GM18873 (cell line): ENCODE measurements at regions not wholly inside any gene's neighbourhood (a gene's known extent, or its start where the extent isn't known, plus 50 kb on each side); places are given as distances from the start of the nearest gene placed in this dataset.
"Not testable (repeated sequence)": the region's sequence is repeated elsewhere in the genome, so short reads cannot be mapped to it uniquely, and the experiment has no call there.

ENCODE experiments used
- ATAC-seq: cut with Tn5 transposase; IDR thresholded peaks from one replicate; pipeline ENCODE4 v1.9.1; 2021; ENCODE audit warnings: mild to moderate bottlenecking, moderate library complexity, moderate number of reproducible peaks; ENCODE audit not compliant: unreplicated experiment, low FRiP score

DNA sequence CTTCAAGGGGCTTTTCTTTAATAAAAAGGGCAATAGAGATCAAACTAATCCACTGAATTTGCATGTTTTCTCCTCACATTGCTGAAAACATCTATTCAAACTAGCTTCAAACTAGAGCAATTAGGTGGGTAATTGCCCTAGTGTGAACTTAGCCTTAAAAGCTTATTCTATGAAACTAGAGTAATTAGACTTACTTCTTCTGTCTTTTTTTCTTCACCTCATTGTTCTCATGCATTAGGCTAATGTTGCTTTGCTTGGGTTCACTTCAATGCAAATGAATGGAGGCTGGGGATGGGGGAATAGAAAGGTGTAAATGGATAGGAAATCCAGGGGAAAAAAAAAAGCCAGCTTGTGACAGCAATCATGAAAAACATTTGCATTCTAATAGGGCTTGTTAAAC is 414.8 kb upstream of the LMO3 start:
- no peak for ATAC-seq

DNA sequence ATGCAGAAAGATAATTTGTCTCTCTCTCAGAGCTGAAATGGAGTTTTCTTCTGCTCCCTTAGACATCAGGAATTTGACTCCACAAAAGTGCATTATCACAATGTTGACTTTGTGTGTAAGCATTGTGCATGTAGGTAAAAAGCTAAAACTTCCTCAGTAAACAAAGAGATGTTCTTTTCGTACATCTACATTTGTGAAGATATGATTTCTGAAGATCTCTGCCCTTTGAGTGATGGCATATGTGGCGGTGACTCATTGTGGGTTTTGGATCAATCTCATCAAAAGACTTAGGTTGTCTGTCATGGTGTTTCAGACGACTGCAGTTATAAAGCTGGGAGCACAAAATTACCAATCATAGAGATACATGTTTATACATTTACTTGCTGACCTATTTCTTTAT is 411.4 kb upstream of the LMO3 start:
- no peak for ATAC-seq

DNA sequence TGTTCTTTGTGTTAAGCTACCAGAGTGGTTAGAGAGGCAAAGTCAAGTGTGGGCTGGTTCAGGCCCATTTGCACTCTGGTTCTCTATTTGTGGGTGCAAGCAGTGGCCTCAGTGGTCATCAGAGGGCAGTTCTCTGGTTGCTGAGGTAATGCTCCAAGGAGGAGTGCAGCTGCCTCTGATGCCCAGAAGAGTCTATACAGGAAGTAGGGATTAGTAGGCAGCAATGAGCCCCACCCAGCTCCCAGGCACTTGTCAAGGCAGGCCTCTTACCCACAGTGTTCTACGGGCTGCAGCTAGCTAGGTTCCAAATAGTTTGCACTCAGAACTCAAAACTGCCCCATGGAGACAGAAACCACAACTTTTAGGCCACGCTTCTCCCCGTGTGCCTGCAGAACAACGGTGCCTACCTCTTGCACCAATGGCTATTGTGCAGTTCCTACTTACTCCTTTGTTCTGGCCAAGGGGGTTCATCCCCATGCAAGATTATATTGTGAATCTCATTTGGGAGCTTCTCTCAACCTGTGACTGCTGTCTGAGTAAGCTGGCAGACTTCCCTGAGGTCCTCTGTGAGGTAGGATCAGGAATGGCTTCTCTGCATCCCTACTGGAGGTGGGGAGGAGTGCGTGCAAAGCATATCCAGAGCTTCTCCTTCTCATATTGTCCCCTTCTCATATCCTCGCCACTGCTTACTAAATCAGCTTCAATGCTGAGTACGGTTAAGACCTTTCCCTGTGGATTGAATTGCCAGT is 410.3 kb upstream of the LMO3 start:
- ATAC-seq = no peak

DNA sequence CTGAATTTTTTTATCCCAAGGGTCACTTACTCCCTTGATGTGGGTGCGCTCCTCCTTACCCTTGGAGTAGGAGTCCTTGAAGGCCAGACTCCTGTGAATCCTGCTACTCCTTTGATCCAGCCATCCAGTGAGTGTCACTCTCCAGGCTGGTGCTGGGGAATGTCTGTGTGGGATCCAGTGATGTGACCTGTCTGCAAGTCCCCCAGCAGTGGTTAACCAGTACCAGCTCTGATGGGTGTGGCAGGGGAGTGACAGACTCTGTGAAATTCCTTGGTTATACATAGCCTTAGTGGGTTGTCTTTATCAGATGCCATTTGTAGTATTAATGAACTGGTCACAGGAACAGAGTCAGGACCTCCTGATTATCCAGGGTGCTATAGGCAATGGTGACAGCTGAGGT is 409.5 kb upstream of the LMO3 start:
- ATAC-seq = no peak

DNA sequence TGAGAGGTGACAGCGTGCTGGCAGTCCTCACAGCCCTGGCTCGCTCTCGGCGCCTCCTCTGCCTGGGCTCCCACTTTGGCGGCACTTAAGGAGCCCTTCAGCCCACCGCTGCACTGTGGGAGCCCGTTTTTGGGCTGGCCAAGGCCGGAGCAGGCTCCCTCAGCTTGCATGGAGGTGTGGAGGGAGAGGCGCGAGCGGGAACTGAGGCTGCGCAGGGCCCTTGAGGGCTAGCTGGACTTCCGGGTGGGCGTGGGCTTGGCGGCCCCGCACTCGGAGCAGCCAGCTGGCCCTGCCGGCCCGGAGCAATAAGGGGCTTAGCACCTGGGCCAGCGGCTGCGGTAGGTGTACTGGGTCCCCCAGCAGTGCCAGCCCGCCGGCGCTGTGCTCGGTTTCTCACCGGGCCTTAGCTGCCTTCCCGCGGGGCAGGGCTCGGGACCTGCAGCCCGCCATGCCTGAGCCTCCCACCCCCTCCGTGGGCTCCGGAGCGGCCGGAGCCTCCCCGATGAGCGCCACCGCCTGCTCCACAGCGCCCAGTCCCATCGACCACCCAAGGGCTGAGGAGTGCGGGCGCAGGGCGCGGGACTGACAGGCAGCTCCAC is 401.6 kb upstream of the LMO3 start:
- ATAC-seq = not testable (repeated sequence)

DNA sequence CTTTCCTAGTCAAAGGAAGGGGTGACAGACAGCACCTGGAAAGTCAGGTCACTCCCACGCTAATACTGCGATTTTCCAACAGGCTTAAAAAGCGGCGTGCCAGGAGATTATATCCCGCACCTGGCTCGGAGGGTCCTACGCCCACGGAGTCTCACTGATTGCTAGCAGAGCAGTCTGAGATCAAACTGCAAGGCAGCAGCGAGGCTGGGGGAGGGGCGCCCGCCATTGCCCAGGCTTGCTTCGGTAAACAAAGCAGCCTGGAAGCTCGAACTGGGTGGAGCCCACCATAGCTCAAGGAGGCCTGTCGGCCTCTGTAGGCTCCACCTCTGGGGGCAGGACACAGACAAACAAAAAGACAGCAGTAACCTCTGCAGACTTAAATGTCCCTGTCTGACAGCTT is 392.6 kb upstream of the LMO3 start:
- ATAC-seq = not testable (repeated sequence)

DNA sequence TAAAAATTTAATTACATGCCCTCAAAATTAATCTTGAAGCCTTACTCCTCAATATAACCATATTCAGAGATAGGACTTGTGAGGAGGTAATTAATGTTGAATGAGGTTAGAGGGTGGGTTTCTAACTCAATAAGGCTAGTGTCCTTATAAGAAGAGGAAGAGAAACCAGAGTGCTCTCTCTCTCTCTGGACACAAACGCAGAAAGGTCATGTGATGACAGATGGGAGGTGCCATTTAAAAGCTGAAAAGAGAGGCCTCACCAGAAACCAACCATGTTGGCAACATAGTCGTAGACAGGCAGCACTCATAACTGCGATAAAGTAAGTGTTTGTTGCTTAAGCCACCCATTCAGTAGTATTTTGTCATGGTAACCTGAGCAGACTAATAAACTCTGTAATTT is 378.5 kb upstream of the LMO3 start:
- ATAC-seq = no peak

DNA sequence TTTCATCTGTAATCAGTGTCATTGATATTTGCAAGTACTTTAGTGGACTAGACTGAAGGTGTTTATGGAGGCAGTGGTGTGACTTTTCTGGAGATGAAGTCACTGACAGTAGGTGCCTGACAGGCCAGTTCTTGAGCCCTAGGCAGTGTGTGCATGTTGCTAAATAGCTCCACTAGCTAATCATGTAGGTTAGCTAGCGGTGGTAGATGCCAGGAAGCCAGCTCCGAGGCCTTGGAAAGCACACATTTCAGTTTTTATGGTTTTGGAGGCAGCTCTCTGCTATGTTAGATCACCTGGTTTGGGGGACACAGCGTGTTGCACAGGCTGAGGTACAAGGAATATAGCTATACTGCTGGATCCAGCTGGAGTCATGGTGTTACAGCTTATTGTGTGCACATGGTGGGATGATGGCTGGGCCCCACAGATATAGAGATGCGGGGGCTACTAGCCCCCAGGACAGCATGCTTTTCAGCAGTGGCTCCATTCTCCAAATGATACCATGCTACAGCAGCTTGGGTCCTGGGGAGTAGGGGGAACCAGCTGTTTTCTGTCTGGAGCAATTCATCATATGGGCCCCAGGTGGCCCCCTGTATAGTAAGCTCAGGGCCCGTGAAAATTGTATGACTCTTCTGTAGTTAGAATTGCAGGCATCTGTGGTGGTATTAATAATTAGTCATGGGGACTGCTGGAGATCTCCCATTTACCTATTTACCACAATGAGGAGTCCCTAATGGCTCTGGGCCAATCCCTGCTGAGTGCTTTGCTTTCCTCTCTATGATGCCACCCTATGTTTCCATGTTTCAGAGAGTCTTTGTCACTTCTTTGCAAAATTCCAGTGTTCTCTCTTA is 367.2 kb upstream of the LMO3 start:
- no peak for ATAC-seq

DNA sequence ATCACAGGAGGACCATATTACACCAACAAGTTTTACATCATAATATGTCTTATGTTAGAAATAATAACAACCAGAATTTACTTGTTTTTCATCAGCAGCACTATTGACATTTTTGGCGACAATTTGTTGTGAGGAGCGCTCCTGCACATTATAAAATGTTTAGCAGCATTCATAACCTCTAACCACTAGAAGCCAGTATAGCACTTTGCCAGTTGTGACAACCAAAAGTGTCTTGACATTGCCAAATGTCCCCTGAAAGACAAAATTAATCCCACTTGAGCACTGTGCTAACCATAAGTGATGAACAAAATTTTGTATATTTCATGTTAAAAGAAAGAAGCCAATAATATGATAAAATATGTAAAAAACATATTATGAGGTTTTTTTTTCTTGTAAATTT is 356.9 kb upstream of the LMO3 start:
- no peak for ATAC-seq

DNA sequence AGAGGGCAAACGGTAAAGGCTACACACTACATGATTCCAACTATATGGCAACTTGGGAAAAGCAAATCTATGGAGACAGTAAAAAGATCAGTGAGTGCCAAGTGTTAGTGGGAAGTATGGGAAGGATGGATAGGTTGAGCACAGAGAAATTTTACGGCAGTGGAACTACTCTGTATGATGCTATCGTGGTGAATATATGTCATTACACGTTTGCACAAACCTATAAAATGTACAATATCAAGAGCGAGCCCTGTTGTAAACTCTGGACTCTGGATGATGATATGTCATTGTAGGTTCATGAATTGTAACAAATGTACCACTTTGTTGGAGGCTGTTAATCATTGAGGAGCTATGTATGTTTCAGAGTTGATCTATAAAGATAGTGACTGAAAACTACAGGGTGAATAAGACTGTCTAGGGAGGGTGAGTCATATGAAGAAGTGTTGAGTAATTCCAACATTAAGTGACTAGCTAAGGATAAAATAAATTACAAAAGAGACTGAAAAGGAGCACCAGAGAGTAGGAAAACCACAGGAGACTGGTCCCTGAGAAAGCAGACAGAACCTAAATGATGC is 349.2 kb upstream of the LMO3 start:
- no peak for ATAC-seq

DNA sequence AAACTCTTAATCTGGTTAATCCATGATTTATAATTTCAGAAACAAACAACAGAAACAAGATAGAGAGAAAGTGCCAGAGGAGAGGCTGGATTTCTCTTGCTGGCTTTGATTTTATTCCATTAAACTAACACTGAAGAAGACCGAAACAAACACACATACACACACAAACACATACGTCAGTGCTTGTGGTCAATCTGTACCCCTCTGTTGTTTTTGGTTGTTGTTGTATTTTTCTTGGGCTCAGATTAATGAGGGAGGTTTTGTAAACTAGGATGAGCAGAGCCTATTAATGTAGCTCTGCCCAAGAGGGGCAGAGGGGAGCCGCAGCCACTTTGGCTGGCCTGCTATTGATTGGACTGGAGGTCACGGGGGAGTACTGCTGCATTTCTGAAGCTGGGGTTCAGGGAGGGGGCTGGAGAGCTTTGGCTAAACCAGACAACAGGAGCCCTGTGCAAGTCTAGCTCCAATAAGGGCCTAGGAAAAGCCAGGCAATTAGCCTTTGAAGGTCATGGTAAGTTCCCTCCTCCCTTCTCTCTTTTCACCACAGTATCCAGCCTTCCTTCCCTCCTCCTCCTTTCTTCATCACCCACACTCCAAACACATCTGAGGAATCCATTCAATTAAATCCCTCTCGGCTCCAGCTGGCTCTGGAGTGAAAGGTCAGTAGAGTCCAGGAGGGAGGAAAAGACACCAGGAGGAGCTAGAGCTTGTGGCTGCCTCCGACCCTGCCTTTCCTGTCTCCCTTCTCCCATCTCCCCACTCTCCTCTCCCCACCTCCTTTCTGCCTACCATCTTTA is 344.1 kb upstream of the LMO3 start:
- ATAC-seq = no peak

DNA sequence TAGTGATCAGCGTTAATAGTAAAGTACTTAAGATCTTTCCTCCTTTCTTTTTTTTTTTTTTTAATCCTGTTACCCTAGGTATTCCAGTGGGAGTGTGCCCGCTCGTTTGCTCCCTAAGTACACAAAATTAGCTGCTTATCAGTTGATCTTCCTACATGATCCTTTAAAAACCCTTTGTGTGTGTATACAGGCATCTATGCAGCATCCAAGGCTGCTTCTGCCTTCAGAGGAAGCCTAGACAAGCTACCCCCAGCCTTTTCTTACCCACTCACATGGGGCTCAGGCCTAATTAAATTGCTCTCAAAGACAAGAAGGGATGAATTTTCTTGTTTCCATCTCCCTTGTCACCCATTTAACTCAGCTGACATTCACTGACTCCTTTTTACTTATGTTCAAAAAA is 343.4 kb upstream of the LMO3 start:
- ATAC-seq = no peak

DNA sequence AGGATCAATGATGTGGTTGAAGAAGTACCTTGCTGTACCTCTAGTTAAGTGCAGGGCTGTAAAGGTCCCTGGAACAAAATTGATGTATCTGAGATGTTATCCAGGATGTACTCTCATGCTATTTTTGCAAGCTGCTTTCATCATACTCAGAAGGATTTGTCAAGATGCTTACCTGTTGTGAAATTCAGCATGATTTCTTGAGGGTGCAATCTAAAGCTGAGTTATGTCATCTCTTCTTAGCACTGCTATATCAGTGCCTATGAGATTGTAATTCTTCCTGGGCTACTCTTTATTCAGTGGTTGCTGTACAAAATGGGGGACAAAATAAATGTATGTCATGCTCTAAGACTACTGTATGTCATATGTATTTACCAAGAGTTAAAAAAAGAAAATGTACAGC is 340.7 kb upstream of the LMO3 start:
- no peak for ATAC-seq

DNA sequence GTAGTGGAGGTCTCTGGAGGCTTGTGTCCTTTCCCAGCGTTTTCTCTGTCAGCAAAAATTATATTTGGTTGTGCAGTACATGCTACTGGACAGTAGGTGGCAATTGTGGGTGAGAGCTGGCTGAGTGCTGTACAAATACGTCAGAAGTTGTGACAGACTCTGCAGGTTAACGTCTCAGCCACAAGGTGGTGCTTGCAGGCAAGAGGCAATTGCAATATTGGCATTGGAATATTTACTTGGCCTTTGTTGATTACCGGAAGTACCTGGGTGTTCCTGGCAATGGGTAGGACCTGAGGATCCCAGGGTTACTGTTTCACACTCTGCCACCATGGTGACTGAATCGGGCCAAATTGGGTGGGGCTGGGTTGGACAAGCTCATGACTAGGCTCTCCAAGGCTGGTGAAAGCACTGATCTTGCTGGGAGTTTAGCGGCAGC is 333.9 kb upstream of the LMO3 start:
- peak; percentile 95 for ATAC-seq

DNA sequence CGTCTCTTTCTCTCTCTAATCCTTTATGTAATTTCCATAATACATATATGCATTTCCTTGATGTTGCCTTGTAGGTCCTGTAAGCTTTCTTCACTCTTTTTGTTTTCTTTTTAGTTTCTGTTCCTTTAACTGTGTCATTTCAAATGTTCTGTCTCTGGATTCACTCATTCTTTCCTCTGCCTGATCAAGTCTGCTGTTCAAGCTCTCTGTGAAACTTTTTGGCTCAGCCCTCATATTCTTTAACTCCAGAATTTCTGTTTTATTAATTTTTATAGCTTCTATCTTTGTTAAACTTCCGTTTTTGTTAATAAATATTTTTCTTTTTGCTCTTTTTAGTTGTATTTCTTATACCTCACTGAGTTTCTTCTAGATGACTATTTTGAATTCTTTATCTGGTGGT is 321.3 kb upstream of the LMO3 start:
- ATAC-seq = no peak

DNA sequence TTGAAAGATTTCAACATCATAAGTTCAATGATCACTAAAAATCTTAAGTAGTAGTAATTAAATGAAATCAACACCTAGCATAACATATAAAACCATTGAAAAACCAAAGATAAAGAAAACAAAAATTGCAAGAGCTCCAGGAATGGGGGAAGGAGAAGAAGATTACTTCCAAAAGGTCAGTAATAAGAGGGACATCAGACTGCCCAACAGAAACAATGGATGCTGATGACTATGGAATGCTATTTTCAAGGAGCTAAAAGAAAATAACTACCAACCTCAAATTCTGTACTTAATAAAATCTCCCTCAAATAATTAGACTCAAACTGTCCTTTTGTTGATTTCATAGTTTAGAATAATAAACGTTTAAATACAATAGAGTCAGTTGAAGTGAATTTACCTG is 314.5 kb upstream of the LMO3 start:
- no peak for ATAC-seq

DNA sequence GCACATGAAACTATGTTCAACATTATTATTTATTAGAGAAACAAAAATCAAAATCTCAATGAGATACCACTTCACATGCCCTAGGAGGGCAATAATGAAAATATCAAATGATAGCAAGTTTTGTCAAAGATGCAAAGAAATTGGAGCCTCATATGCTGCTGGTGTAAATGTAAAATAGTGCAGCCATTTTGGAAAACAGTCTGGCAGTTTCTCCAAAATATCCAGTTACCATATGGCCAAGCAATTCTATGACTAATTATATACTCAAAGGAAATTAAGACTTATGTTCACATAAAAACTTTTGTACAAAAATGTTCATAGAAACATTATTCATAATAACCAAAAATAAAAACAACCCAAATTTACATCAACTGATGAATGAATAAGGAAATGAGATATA is 313.6 kb upstream of the LMO3 start:
- no peak for ATAC-seq

DNA sequence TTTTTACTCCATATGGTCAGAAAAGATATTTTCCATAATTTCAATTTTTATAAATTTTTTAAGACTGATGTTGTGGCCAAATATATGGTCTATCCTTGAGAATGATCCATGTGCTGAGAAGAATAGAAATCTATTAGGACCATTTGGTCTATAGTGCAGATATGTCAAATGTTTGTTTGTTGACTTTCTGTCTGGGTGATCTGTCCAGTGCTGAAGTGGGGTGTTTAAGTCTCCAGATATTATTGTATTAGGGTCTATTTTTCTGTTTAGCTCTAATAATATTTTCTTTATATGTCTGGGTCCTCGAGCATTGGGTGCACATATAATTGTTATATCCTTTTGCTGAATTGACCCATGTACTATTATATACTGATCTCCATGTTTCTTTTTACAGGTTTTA is 308.9 kb upstream of the LMO3 start:
- no peak for ATAC-seq

DNA sequence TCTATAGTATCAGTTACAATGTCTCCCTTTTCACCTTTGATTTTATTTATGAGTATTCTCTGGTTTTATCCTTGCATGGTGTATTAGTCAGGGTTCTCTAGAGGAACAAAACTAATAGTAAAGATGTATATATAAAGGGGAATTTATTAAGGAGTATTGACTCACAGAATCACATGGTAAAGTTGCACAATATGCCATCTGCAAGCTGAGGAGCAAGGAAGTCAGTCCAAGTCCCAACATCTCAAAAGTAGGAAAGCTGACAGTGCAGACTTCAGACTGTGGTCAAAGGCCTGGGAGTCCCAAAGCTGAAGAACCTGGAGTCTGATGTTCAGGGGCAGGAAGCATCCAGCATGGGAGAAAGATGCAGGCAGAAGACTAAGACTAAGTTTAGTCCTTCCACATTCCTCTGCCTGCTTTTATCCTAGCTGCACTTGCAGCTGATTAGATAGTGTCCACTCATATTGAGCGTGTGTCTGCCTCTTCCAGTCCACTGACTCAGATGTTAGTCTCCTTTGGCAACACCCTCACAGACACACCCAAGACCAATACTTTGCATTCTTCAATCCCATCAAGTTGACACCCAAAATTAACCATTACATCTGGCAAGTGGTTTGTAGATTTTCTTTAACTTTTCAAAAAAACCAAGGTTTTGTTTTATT is 308.0 kb upstream of the LMO3 start:
- no peak for ATAC-seq

DNA sequence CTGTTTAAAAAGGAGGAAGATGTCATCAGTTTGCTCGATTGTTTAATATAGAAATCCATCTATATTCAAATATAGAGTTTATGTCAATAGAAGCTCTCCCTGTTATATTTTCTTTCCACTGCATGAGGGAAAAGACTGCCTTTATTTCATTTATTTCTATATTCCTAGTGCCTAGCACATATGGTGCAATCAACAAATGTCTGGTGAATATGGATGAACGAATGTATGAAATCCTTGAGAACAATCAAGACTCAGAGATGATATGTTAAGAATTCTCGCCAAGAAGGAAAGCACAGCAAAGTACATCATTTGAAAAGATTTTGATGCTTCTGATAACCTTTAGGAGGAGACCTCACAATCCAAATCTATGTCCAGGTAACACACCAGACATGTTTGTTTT is 296.0 kb upstream of the LMO3 start:
- ATAC-seq = no peak
